Stimulated activated naive CD8-positive, alpha-beta T cell treated with anti-CD3 and anti-CD28 coated beads, Interleukin-15, Interleukin-2, amounts not matched to agents 100 U/mL and 50 U/mL, for 24 hours (primary cell): ENCODE measurements at regions not wholly inside any gene's neighbourhood (a gene's known extent, or its start where the extent isn't known, plus 50 kb on each side); places are given as distances from the start of the nearest gene placed in this dataset.

Source experiments
- ATAC-seq: fragments of 150-1000 bp; cut with Tn5 transposase; one replicate; pipeline ENCODE4 v1.10.0; 2021
- DNase-seq: peaks from one replicate; pipeline ENCODE4 v3.0.0; 2021

- no peak for DNase-seq
- ATAC-seq, result no peak
Measured at GRCh38 chr12:130074661-130075406, 87.4 kb upstream of the FZD10 start.

DNA sequence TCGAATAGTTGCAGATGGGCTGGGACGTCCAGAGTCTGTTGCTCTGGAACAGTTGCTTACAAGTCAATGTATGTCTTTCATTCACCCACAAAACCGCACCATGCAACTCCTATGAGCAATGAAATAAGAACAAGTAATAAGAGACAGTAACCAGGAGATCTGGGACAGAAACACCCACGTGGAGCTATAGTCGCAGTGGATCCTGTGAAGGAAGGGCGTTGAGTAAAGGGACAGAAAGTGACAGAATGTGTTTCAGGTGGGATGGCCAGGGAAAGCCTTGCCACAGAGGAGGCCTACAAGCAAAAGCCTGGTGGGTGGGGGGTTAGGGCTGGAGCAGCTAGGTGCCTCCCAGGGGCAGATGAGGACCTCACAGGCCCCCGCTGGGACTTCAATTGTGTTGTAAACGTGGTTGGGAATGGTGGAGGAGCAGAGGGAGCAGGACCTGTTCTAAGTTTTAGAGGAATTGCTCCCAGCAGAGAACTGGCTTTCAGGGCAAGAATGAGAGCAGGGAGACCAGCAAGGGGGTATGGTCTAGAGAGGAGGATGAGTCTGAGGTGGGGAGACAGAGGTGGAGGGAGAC is 86.7 kb upstream of the FZD10 start:
- ATAC-seq (no peak), DNase-seq (no peak)

- ATAC-seq, result no peak
Measured at GRCh38 chr12:130076126-130076525, 86.1 kb upstream of the FZD10 start.

GRCh38 chr12:130076752-130077151 is 85.5 kb upstream of the FZD10 start:
- DNase-seq (no peak), ATAC-seq (no peak)

More at GRCh38 chr12:130076126-130076525, 86.1 kb upstream of the FZD10 start:
- no peak for DNase-seq

DNA sequence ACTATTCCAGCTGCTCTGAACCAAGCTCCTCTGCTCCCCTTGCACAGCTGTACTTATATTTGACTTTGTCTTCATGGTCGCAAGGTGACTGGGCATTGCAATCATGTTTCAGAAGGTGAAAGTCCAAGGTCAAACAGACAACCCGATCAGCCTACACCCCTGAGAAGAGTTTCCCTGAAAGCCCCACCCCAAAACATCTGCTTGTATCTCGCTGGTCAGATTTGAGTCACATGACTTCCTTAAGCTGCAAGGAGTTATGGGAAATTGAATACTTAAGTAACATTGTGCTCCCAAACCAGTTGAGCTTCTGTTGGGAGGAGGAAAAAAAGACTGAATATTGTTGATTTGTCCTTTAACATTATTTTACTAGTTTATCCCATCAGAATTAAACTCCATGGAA is 83.4 kb upstream of the FZD10 start:
- no peak for DNase-seq
- no peak for ATAC-seq

DNA sequence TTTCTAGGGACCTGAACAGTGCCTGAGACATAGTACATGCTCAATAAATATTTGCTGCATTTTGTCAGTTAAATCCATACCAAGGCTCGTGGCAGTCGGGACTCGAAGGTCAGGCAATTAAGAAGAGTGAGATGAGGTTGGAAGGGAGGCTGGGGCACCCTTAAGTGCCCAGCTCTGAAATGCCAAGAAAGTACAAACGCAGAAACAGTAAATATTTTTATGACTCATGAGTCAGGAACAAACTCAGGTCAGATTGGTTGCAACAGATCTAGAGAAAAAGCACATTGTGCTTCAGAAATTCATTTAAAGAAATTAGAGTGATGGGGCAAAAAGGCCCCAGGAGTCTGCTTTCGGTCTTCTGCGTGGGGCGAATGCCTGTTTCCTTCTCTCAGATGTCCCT is 83.0 kb upstream of the FZD10 start:
- no peak for ATAC-seq

GRCh38 chr12:130080205-130080604 is 82.1 kb upstream of the FZD10 start:
- DNase-seq, result no peak
- no peak for ATAC-seq

More for the DNA sequence above, 83.0 kb upstream of the FZD10 start:
- DNase-seq, result no peak

- DNase-seq (no peak), ATAC-seq (no peak)
Measured at GRCh38 chr12:130081117-130081805, 81.0 kb upstream of the FZD10 start.

GRCh38 chr12:130083002-130083401 is 79.3 kb upstream of the FZD10 start:
- ATAC-seq (no peak), DNase-seq (no peak)

DNA sequence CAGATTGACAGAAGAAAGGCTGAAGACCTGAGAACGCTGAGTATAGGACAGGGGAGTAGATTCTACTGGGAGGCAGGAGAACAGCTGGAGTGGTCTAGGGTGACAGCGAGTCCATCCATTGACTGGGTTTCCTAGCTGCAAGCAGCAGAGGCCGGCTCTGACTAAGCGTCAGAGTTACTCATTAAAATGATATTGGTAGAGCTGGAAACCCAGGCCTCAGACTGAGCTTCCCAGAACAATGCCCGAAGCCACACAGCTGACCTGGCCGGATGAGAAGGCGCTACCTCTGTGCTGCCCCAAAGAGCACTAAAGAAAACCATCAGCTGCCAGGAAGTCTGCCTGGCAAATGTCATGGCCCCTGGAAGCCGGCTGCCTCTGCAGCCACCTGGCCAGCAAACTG is 78.5 kb upstream of the FZD10 start:
- DNase-seq, result no peak
- no peak for ATAC-seq

GRCh38 chr12:130084359-130084758 is 77.9 kb upstream of the FZD10 start:
- no peak for DNase-seq
- ATAC-seq, result no peak

GRCh38 chr12:130086248-130086647 is 76.0 kb upstream of the FZD10 start:
- no peak for ATAC-seq
- no peak for DNase-seq

- DNase-seq, result no peak
- no peak for ATAC-seq
Measured at GRCh38 chr12:130086797-130087196, 75.5 kb upstream of the FZD10 start.

DNA sequence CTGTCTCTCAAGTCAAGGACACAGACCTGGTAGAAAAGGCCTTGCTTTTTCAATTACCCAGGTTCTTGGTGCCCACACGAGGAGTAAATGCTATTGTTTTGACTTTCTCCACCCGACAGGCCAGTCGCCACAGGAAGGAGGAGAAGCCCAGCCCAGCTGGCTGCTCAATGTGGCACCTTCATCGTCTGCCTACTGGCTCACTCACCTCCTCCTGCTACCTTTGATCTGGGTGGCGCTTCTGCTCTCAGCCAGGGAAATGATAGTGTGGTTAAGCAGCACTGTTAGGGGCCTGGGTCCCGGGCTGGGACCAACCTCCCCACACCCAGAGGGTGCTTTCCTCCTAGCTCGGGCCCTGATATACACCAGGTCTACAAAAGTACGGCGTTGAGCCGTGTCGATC is 75.0 kb upstream of the FZD10 start:
- DNase-seq (no peak), ATAC-seq (no peak)

DNA sequence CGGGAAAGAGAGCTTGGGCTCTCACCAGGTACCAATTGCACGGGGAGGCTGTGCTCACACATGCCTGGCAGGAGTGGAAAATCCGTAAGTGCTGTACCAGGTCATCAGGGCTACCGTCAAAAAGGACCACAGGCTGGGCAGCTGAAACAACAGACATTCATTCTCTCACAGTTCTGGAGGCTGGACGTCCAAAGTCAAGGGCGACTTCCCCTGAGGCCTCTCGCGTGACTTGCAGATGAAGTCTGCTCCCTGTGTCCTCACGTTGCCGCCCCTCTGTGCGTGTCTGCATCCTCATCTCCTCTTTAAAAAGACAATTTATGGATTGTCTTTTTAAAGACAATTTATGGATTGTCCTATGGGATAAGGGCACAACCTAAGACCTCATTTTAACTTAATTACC is 73.8 kb upstream of the FZD10 start:
- DNase-seq (no peak), ATAC-seq (no peak)

GRCh38 chr12:130090542-130090941 is 71.7 kb upstream of the FZD10 start:
- DNase-seq (no peak), ATAC-seq (no peak)

DNA sequence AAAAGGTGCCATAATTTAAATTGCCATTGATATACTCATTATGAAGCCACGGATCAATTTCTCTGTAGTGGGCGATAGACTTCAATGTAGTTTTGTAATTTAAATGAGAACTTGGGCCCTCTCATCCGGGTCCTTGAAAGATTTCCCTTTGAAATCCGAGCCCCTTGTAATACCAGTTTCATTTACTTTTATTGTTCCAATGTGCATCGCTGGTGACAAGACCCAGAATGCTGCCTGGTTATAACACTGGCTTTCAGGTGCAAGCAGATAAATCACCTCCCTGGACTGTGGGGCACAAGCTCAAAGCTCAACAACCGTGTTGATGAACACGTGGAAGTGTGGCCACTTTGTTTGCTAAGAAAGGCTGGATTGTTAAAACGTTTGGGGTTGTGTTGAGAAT is 68.9 kb upstream of the FZD10 start:
- no peak for DNase-seq

DNA sequence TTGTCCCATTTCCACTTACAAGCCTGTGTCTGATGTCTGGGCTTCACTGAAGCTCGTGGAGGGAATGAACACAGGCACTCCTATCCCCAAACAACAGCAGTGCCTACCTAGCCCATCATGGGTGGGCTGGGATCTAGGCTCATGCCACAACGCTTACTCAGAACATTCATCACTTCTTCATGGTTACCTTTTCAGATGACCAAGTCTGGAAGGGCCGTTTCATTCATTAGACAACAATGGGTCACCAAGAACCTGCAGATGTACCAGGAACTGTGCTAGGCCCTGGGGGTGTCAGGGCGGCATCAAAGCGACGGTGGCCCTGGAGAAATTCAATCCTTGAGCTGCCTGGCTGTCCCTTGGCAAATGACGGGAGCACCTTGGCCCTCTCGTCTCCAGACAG is 64.9 kb upstream of the FZD10 start:
- no peak for ATAC-seq
- DNase-seq, result no peak

More for the DNA sequence above, 68.9 kb upstream of the FZD10 start:
- no peak for ATAC-seq

DNA sequence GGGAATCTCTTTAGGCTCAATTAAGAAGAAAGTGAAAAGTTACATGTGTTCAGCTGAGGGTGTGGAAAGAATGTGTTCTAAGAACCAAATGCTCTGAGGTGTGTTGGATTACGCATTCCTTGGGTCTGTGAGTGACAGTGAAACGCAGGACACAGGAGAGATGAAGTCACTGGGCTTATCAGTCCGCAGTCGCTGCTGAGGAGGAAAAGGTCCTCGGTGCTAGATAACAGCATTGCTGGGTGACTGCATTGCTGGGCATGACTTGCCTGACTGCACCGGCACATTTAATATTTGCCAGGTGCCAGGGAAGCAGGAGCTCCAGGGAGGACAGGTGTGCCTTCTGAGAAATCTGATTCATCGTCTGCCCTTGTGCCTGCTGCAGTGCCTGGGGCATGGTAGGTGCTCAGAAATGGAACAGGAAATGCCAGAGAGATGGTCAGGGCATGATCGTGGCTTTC is 64.4 kb upstream of the FZD10 start:
- ATAC-seq (no peak), DNase-seq (no peak)

- DNase-seq, result no peak
- no peak for ATAC-seq
Measured at GRCh38 chr12:130098301-130099005, 63.8 kb upstream of the FZD10 start.

DNA sequence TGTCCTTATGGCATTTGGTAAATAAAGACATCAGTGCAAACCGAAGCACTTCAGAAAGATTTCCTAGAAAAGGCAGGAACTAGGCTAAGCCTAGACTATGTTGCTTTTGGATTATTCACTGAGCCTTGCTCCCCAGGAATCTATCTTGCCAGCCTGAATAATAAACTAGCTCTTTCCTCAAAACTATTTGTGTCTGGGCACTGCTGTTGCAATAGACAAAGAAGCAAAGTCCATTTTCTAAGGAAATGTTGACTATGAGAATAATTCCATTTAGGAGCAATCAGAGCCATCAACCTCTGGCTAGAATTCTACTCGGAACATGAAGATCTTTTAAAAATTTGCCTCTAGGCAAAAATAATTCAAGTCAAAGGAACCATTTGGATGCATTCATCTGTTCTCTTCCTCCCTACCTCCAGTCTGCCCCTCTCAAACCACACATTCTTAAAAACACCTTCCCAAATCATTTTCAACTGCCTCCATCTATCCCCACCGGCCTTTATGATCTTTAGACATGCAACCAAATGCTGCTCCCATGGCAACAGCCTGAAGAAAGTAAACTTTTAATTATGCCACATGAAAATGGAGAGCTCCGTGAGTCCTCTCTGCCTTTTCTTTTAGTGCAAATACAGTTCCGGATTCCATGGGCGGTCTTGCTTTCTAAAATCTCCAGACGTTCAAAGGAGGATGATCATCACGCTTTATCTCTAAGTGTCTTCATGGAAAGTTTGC is 61.5 kb upstream of the FZD10 start:
- DNase-seq, result no peak

DNA sequence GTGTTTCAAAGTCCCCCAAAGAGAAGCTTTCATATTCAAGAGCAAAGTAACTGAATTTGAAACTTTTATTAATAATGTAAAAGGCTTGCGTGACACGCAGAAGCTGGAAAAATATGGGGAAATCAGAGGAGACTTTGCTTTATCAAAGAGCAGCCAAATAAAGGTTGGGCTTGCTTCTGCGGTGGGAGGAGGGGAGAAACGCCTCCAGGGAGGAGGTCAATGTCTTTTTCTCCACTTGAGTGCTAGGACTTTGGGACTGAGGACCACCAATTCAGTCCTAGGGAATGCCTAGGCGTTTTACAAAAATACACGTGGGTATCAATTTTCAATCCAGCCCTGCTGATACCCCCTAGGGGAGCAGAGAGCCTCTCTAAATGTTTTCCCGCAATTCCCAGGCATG is 60.9 kb upstream of the FZD10 start:
- DNase-seq, result no peak
- ATAC-seq, result no peak

More for the DNA sequence above, 61.5 kb upstream of the FZD10 start:
- ATAC-seq, result no peak
